OCI-LY1 (cell line): ENCODE measurements at regions not wholly inside any gene's neighbourhood (a gene's known extent, or its start where the extent isn't known, plus 50 kb on each side); places are given as distances from the start of the nearest gene placed in this dataset.

Source experiments
- EZH2 ChIP-seq: fragments of 200-600 bp; sonication (generic), shearing (Covaris generic); IDR thresholded peaks from 2 replicates; pipeline ENCODE4 v1.8.0; 2017; ENCODE audit warnings: borderline replicate concordance, mixed run types, mild to moderate bottlenecking, antibody characterized with exemption, low read length, moderate library complexity, mixed read lengths
- TF ChIP-seq, protein P1 (sequence below): fragments of 200-600 bp; sonication (generic), shearing (Covaris generic); IDR thresholded peaks from 2 replicates; pipeline ENCODE4 v1.5.1; 2017; ENCODE audit warnings: mild to moderate bottlenecking, antibody characterized with exemption, low read length, moderate library complexity, mixed read lengths

DNA sequence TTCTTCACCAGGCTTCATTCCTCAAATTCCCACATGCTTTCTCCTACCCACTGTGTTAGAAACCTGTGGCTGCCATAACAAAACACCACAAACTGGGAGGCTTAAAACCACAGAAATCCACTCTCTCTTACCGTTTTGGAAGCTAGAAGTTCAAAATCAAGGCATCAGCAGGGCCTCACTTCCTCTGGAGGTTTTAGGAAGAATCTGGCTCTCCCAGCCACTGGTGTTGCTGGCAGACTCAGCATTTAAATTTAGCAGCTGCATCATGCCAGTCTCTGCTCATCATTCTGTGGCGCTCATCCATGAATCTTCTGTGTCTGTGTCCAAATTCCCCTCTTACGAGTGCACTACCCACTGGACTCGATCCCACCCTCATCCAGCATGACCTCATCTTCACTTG, 248.5 kb downstream of the ZNF516 start:
- TF ChIP-seq, protein P1, sequence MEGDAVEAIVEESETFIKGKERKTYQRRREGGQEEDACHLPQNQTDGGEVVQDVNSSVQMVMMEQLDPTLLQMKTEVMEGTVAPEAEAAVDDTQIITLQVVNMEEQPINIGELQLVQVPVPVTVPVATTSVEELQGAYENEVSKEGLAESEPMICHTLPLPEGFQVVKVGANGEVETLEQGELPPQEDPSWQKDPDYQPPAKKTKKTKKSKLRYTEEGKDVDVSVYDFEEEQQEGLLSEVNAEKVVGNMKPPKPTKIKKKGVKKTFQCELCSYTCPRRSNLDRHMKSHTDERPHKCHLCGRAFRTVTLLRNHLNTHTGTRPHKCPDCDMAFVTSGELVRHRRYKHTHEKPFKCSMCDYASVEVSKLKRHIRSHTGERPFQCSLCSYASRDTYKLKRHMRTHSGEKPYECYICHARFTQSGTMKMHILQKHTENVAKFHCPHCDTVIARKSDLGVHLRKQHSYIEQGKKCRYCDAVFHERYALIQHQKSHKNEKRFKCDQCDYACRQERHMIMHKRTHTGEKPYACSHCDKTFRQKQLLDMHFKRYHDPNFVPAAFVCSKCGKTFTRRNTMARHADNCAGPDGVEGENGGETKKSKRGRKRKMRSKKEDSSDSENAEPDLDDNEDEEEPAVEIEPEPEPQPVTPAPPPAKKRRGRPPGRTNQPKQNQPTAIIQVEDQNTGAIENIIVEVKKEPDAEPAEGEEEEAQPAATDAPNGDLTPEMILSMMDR, result no peak
- TF ChIP-seq EZH2, result no peak
